Activated CD4-positive, alpha-beta T cell treated with anti-CD3 and anti-CD28 coated beads, Interleukin-2, amount 50 U/mL, for 4 hours (primary cell): ENCODE measurements at regions not wholly inside any gene's neighbourhood (a gene's known extent, or its start where the extent isn't known, plus 50 kb on each side); places are given as distances from the start of the nearest gene placed in this dataset.
"Not testable (repeated sequence)": the region's sequence is repeated elsewhere in the genome, so short reads cannot be mapped to it uniquely, and the experiment has no call there.

Experiments
- DNase-seq, 2 experiments: peaks; one replicate each; pipeline ENCODE4 v3.0.0-alpha.2; 2020

GRCh38 chr10:106378251-106378650 lies 786.3 kb downstream of the SORCS1 start:
- DNase-seq, result no peak

- no peak for DNase-seq
These were observed 793.8 kb downstream of the SORCS1 start for GRCh38 chr10:106370751-106371150.

- no peak for DNase-seq
These were observed 803.6 kb downstream of the SORCS1 start for GRCh38 chr10:106360870-106361269.

- DNase-seq, result no peak
These were observed 809.1 kb downstream of the SORCS1 start for GRCh38 chr10:106355450-106355849.

GRCh38 chr10:106348933-106349332 lies 815.6 kb downstream of the SORCS1 start:
- DNase-seq, result no peak

- DNase-seq, result no peak
These were observed 817.0 kb downstream of the SORCS1 start for GRCh38 chr10:106347547-106347946.

GRCh38 chr10:106343539-106343938 lies 821.0 kb downstream of the SORCS1 start:
- not testable (repeated sequence) for DNase-seq

- DNase-seq, result no peak
These were observed 823.1 kb downstream of the SORCS1 start for GRCh38 chr10:106341356-106341755.

- no peak for DNase-seq
These were observed 826.0 kb downstream of the SORCS1 start for GRCh38 chr10:106338486-106338885.

- DNase-seq, result no peak
These were observed 827.6 kb downstream of the SORCS1 start for GRCh38 chr10:106336874-106337273.

- DNase-seq, result no peak
These were observed 836.8 kb downstream of the SORCS1 start for GRCh38 chr10:106327747-106328146.

GRCh38 chr10:106320876-106321275 lies 843.6 kb downstream of the SORCS1 start:
- DNase-seq, result no peak

- DNase-seq, result no peak
These were observed 844.4 kb downstream of the SORCS1 start for GRCh38 chr10:106320078-106320477.

- DNase-seq, result no peak
These were observed 847.0 kb downstream of the SORCS1 start for GRCh38 chr10:106317554-106317953.

- no peak for DNase-seq
These were observed 851.5 kb downstream of the SORCS1 start for GRCh38 chr10:106313041-106313440.

- DNase-seq, result no peak
These were observed 852.4 kb downstream of the SORCS1 start for GRCh38 chr10:106312087-106312486.

- DNase-seq, result no peak
These were observed 852.9 kb downstream of the SORCS1 start for GRCh38 chr10:106311590-106311989.

- no peak for DNase-seq
These were observed 853.9 kb downstream of the SORCS1 start for GRCh38 chr10:106310596-106310995.

GRCh38 chr10:106309376-106309775 lies 855.1 kb downstream of the SORCS1 start:
- DNase-seq, result no peak

- DNase-seq, result no peak
These were observed 856.2 kb downstream of the SORCS1 start for GRCh38 chr10:106308284-106308683.

- no peak for DNase-seq
These were observed 860.5 kb downstream of the SORCS1 start for GRCh38 chr10:106304056-106304455.

- DNase-seq, result no peak
These were observed 861.5 kb downstream of the SORCS1 start for GRCh38 chr10:106302961-106303360.

- DNase-seq, result no peak
These were observed 863.4 kb downstream of the SORCS1 start for GRCh38 chr10:106301146-106301545.

GRCh38 chr10:106296750-106297392 lies 867.6 kb downstream of the SORCS1 start:
- no peak for DNase-seq
